ENCODE measurements at regions not wholly inside any gene's neighbourhood (a gene's known extent, or its start where the extent isn't known, plus 50 kb on each side); places are given as distances from the start of the nearest gene placed in this dataset.
A peak's percentile ranks its signal among the peaks of the same experiment; 100 is the strongest.
"Not testable (repeated sequence)": the region's sequence is repeated elsewhere in the genome, so short reads cannot be mapped to it uniquely, and the experiment has no call there.

DNA sequence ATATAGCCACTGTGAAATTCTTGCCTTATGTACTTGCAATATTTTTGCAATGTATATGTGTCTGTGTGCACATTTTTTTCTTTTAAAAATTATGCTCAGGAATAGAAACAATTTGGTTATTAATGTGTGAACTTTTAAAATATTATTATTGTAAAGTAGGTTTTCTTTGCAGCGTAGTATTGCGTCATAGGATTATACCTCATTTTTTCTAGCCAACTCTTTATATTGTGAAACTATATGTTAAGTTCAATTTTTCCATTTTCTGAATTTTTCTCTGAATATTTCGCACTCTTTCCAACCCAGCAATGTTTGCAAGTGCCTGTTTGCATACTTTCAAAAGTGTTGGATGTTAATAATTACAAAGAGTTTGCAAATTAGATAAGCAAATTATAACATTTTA is 471.6 kb upstream of the LMO3 start:
- no peak for DNase-seq

GRCh38 chr12:17076811-17077210 is 470.8 kb upstream of the LMO3 start:
- no peak for DNase-seq

DNA sequence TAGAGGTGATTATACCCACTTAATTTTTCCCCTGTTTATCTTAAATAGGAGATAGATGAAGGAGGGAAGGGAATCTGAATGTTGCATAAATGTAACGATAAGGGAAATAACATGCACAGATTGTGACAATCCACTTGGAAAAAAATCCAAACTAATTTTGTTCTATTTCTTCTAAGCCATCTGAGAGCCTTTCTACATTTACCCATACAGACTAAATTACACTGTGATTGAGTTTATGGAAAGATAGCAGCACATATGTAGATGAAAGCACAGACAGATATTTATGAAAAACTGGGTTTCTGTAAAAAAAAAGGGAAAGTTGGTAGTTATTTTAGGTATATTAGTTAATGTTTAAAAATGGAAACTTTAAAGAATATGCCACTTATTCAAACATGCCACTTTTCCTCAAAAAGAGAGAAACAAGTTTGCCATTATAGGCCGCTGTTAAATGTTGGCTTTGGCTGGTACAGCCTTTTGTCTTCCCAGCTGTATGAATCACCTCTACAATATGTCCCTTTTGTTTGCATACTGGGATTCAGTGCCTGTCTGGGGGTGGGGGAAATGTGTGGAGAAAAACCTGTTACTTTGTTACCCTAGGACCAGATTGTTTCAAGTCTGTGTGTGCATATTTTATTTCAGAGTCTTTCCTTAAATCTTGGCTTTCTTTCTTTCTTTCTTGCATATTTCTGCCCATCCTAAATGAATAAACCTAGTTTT is 470.2 kb upstream of the LMO3 start:
- peak; percentile 81 for DNase-seq

- no peak for DNase-seq
Measured at GRCh38 chr12:17064834-17065233, 458.9 kb upstream of the LMO3 start.

GRCh38 chr12:17062267-17063036 is 456.5 kb upstream of the LMO3 start:
- DNase-seq = peak; percentile 63

DNA sequence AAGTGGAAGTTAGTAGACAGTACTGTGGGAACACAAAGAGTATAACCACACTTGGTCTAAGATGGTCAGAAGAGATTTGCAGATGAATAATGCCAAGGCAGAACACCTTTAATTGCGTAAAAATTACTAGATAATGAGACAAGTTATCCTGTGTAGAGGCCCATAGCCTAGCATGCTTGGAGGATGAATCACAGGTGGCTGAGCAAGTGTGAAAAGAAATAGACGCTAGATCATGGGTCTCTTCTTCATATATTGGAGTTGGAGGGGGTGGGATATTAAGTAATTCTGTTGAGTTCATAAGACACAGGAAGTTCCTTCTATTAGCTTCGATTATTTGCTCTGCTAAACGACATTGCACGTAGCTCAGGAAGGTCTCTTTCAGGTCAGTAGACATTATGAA is 454.3 kb upstream of the LMO3 start:
- DNase-seq = no peak

GRCh38 chr12:17056546-17056945 is 450.6 kb upstream of the LMO3 start:
- DNase-seq = no peak

- DNase-seq = no peak
Measured at GRCh38 chr12:17038923-17039322, 433.0 kb upstream of the LMO3 start.

GRCh38 chr12:17035372-17035771 is 429.4 kb upstream of the LMO3 start:
- DNase-seq = no peak

DNA sequence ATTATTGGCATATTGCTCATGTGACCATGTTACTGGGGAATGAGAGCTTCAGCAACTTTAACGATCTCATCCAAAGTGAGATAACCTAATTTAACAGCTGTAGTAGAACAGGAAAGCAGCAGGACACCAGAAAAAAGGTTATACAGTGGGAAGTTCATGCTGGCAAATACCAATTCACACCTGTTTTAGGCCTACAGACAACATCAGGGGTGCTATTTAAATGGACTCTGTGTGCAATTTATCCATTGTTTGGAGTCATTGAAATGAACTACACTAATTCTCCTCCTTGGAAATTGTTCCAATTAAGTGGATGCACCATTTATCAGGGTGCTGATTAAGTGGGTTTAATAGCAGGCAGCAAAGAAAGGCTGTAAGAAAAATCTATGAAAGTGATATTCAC is 424.4 kb upstream of the LMO3 start:
- DNase-seq = no peak

DNA sequence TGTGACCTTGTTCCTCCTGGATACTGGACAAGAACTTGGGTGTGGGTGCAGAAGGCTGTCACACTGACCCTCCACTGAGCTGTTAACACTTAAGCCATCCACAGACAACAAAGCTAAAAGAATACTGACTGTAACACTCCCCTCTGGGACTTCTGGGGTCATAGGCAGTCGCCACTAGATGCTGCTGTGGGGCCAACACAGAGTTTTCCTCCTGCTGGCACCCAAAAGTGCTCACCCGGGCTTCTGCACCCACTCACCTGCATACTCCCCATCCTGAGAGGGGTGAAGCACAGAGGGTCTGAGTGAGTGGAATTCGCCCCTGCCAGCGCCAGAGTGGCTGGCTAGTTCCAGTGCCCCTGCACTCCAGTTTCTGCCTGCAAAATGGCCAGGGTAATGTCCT is 422.4 kb upstream of the LMO3 start:
- no peak for DNase-seq

DNA sequence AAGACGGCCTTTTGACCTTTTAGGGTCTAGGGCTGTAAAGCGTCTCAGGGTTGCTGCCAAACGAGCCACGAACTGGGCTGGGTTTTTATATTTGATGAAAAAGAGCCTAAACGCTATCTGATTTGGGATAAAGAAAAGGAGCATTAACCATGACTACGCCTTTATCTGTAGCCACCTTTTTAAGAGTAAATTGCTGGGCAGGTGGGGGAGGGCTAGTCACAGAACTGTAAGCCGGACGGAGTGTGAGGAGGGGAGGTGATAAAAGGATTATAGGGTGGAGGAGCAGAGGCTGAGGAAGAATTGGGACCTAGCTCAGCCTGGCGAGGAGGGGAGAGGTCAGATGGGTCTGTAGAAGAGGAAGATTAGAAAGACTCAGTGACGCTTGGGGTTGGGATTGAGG is 419.5 kb upstream of the LMO3 start:
- DNase-seq = not testable (repeated sequence)

DNA sequence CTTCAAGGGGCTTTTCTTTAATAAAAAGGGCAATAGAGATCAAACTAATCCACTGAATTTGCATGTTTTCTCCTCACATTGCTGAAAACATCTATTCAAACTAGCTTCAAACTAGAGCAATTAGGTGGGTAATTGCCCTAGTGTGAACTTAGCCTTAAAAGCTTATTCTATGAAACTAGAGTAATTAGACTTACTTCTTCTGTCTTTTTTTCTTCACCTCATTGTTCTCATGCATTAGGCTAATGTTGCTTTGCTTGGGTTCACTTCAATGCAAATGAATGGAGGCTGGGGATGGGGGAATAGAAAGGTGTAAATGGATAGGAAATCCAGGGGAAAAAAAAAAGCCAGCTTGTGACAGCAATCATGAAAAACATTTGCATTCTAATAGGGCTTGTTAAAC is 414.8 kb upstream of the LMO3 start:
- DNase-seq = no peak

DNA sequence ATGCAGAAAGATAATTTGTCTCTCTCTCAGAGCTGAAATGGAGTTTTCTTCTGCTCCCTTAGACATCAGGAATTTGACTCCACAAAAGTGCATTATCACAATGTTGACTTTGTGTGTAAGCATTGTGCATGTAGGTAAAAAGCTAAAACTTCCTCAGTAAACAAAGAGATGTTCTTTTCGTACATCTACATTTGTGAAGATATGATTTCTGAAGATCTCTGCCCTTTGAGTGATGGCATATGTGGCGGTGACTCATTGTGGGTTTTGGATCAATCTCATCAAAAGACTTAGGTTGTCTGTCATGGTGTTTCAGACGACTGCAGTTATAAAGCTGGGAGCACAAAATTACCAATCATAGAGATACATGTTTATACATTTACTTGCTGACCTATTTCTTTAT is 411.4 kb upstream of the LMO3 start:
- no peak for DNase-seq

GRCh38 chr12:17016116-17016864 is 410.3 kb upstream of the LMO3 start:
- DNase-seq = no peak

- no peak for DNase-seq
Measured at GRCh38 chr12:17015501-17015900, 409.5 kb upstream of the LMO3 start.

DNA sequence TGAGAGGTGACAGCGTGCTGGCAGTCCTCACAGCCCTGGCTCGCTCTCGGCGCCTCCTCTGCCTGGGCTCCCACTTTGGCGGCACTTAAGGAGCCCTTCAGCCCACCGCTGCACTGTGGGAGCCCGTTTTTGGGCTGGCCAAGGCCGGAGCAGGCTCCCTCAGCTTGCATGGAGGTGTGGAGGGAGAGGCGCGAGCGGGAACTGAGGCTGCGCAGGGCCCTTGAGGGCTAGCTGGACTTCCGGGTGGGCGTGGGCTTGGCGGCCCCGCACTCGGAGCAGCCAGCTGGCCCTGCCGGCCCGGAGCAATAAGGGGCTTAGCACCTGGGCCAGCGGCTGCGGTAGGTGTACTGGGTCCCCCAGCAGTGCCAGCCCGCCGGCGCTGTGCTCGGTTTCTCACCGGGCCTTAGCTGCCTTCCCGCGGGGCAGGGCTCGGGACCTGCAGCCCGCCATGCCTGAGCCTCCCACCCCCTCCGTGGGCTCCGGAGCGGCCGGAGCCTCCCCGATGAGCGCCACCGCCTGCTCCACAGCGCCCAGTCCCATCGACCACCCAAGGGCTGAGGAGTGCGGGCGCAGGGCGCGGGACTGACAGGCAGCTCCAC is 401.6 kb upstream of the LMO3 start:
- not testable (repeated sequence) for DNase-seq

DNA sequence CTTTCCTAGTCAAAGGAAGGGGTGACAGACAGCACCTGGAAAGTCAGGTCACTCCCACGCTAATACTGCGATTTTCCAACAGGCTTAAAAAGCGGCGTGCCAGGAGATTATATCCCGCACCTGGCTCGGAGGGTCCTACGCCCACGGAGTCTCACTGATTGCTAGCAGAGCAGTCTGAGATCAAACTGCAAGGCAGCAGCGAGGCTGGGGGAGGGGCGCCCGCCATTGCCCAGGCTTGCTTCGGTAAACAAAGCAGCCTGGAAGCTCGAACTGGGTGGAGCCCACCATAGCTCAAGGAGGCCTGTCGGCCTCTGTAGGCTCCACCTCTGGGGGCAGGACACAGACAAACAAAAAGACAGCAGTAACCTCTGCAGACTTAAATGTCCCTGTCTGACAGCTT is 392.6 kb upstream of the LMO3 start:
- not testable (repeated sequence) for DNase-seq

DNA sequence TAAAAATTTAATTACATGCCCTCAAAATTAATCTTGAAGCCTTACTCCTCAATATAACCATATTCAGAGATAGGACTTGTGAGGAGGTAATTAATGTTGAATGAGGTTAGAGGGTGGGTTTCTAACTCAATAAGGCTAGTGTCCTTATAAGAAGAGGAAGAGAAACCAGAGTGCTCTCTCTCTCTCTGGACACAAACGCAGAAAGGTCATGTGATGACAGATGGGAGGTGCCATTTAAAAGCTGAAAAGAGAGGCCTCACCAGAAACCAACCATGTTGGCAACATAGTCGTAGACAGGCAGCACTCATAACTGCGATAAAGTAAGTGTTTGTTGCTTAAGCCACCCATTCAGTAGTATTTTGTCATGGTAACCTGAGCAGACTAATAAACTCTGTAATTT is 378.5 kb upstream of the LMO3 start:
- no peak for DNase-seq

DNA sequence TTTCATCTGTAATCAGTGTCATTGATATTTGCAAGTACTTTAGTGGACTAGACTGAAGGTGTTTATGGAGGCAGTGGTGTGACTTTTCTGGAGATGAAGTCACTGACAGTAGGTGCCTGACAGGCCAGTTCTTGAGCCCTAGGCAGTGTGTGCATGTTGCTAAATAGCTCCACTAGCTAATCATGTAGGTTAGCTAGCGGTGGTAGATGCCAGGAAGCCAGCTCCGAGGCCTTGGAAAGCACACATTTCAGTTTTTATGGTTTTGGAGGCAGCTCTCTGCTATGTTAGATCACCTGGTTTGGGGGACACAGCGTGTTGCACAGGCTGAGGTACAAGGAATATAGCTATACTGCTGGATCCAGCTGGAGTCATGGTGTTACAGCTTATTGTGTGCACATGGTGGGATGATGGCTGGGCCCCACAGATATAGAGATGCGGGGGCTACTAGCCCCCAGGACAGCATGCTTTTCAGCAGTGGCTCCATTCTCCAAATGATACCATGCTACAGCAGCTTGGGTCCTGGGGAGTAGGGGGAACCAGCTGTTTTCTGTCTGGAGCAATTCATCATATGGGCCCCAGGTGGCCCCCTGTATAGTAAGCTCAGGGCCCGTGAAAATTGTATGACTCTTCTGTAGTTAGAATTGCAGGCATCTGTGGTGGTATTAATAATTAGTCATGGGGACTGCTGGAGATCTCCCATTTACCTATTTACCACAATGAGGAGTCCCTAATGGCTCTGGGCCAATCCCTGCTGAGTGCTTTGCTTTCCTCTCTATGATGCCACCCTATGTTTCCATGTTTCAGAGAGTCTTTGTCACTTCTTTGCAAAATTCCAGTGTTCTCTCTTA is 367.2 kb upstream of the LMO3 start:
- DNase-seq = no peak

DNA sequence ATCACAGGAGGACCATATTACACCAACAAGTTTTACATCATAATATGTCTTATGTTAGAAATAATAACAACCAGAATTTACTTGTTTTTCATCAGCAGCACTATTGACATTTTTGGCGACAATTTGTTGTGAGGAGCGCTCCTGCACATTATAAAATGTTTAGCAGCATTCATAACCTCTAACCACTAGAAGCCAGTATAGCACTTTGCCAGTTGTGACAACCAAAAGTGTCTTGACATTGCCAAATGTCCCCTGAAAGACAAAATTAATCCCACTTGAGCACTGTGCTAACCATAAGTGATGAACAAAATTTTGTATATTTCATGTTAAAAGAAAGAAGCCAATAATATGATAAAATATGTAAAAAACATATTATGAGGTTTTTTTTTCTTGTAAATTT is 356.9 kb upstream of the LMO3 start:
- no peak for DNase-seq

- no peak for DNase-seq
Measured at GRCh38 chr12:16955083-16955657, 349.2 kb upstream of the LMO3 start.
